IMR-90 (cell line): ENCODE measurements at regions not wholly inside any gene's neighbourhood (a gene's known extent, or its start where the extent isn't known, plus 50 kb on each side); places are given as distances from the start of the nearest gene placed in this dataset.

Experiments used
- ATAC-seq: fragments of 200-7000 bp; cut with Tn5 transposase; 2 replicates; pipeline ENCODE4 v1.9.1; 2020; ENCODE audit warnings: low read depth, mild to moderate bottlenecking, moderate library complexity
- BruUV-seq: library from RNA; stranded (reverse); fragments of 400-500 nt; replicated peaks from 2 replicates; lab custom pipeline; 2021; lab: Mats Ljungman, UMichigan
- CTCF ChIA-PET: fragments of 300-600 bp; formaldehyde crosslinking; extraction: SDS; loops from one replicate; lab custom pipeline; 2021; ENCODE audit warnings: antibody characterized with exemption; lab: Yijun Ruan, JAX
- POLR2A ChIA-PET: fragments of 300-600 bp; sonication (Branson Sonifier 250); formaldehyde crosslinking; loops from one replicate; lab custom pipeline; 2022; ENCODE audit warnings: antibody characterized with exemption; ENCODE audit not compliant: unreplicated experiment; lab: Charles Lee
- DNase-seq: peaks from one replicate; pipeline ENCODE4 v3.0.0; 2013
- H2AFZ ChIP-seq: replicated peaks from 2 replicates; pipeline ENCODE3; 2013; ENCODE audit warnings: low read length, mild to moderate bottlenecking; ENCODE audit not compliant: poor library complexity
- H2AK5ac ChIP-seq: 2 replicates; pipeline ENCODE4 v1.6.1; 2013; ENCODE audit warnings: low read depth, low read length, inconsistent platforms
- H2AK9ac ChIP-seq: replicated peaks from 2 replicates; pipeline ENCODE3; 2013; ENCODE audit warnings: mild to moderate bottlenecking, low read depth, low read length, moderate library complexity; ENCODE audit not compliant: poor library complexity
- H2BK120ac ChIP-seq: 2 replicates; pipeline ENCODE4 v1.6.1; 2013; ENCODE audit warnings: low read depth, low read length, inconsistent platforms
- H2BK15ac ChIP-seq: 3 replicates; pipeline ENCODE4 v1.6.1; 2013; ENCODE audit warnings: low read depth, low read length, inconsistent platforms
- H2BK20ac ChIP-seq: 2 replicates; pipeline ENCODE4 v1.6.1; 2013; ENCODE audit warnings: low read depth, mild to moderate bottlenecking, inconsistent platforms, low read length, moderate library complexity
- H2BK5ac ChIP-seq: 2 replicates; pipeline ENCODE4 v1.6.1; 2013; ENCODE audit warnings: mild to moderate bottlenecking, low read depth, low read length, inconsistent platforms; ENCODE audit not compliant: poor library complexity, severe bottlenecking
- H3K14ac ChIP-seq: replicated peaks from 2 replicates; pipeline ENCODE4 v1.6.1; 2013; ENCODE audit warnings: low read depth, low read length, inconsistent platforms
- H3K18ac ChIP-seq: 2 replicates; pipeline ENCODE4 v1.6.1; 2013; ENCODE audit warnings: low read depth, low read length, control low read depth
- H3K23ac ChIP-seq: 2 replicates; pipeline ENCODE4 v1.6.1; 2013; ENCODE audit warnings: low read depth, low read length, inconsistent platforms
- H3K27ac ChIP-seq: 2 replicates; pipeline ENCODE4 v1.5.1; 2013; ENCODE audit warnings: mild to moderate bottlenecking, control low read depth, low read length; ENCODE audit not compliant: insufficient read depth
- H3K27me3 ChIP-seq: 2 replicates; pipeline ENCODE4 v1.6.1; 2013; ENCODE audit warnings: low read length; ENCODE audit not compliant: control insufficient read depth, insufficient read depth
- H3K36me3 ChIP-seq: 2 replicates; pipeline ENCODE4 v1.6.1; 2013; ENCODE audit warnings: low read length, mixed read lengths; ENCODE audit not compliant: control insufficient read depth, insufficient read depth
- H3K4ac ChIP-seq: 2 replicates; pipeline ENCODE4 v1.6.1; 2013; ENCODE audit warnings: low read depth, low read length, inconsistent platforms
- H3K4me1 ChIP-seq: 2 replicates; pipeline ENCODE4 v1.6.1; 2013; ENCODE audit warnings: low read length, mixed read lengths; ENCODE audit not compliant: control insufficient read depth, insufficient read depth
- H3K4me2 ChIP-seq: 2 replicates; pipeline ENCODE4 v1.6.1; 2013; ENCODE audit warnings: low read depth, mild to moderate bottlenecking, control low read depth, low read length, moderate library complexity
- H3K4me3 ChIP-seq: 2 replicates; pipeline ENCODE4 v1.5.1; 2013; ENCODE audit warnings: low read depth, mild to moderate bottlenecking, control low read depth, low read length, moderate library complexity; ENCODE audit not compliant: insufficient read depth
- H3K56ac ChIP-seq: 2 replicates; pipeline ENCODE4 v1.6.1; 2013; ENCODE audit warnings: low read length, inconsistent platforms; ENCODE audit not compliant: insufficient read depth; ENCODE audit errors: extremely low read depth
- H3K79me1 ChIP-seq, 2 experiments: 2 replicates each; pipeline ENCODE4 v1.6.1; 2013; ENCODE audit warnings: low read length in 2 of 2, inconsistent platforms in 1 of 2, low read depth in 1 of 2
- H3K9ac ChIP-seq: 2 replicates; pipeline ENCODE4 v1.6.1; 2013; ENCODE audit warnings: low read depth, low read length, control low read depth
- H3K9me1 ChIP-seq: 2 replicates; pipeline ENCODE4 v1.6.1; 2013; ENCODE audit warnings: low read length, inconsistent platforms; ENCODE audit not compliant: insufficient read depth
- H3K9me3 ChIP-seq: 2 replicates; pipeline ENCODE4 v1.6.1; 2013; ENCODE audit warnings: low read length; ENCODE audit not compliant: control insufficient read depth, insufficient read depth
- H4K20me1 ChIP-seq: 2 replicates; pipeline ENCODE4 v1.6.1; 2013; ENCODE audit warnings: low read length, inconsistent platforms; ENCODE audit not compliant: insufficient read depth
- H4K5ac ChIP-seq: 2 replicates; pipeline ENCODE4 v1.6.1; 2013; ENCODE audit warnings: mild to moderate bottlenecking, low read depth, low read length, control low read depth
- H4K8ac ChIP-seq, 2 experiments: 2 replicates each; pipeline ENCODE4 v1.6.1; 2013; ENCODE audit warnings: low read depth in 2 of 2, low read length in 2 of 2, control low read depth in 1 of 2, inconsistent platforms in 1 of 2
- H4K91ac ChIP-seq: 2 replicates; pipeline ENCODE4 v1.6.1; 2013; ENCODE audit warnings: low read depth, low read length, inconsistent platforms; ENCODE audit not compliant: insufficient read depth
- CEBPB ChIP-seq: IDR thresholded peaks from 2 replicates; pipeline ENCODE4 v1.6.1; 2012; ENCODE audit warnings: low read depth, low read length, improper control_type of control experiment
- FOS ChIP-seq: fragments of 150-350 bp; IDR thresholded peaks from 2 replicates; pipeline ENCODE4 v1.6.1; 2016; ENCODE audit warnings: low read depth, low read length
- MAFK ChIP-seq: IDR thresholded peaks from 2 replicates; pipeline ENCODE4 v1.6.1; 2012; ENCODE audit warnings: low read depth, low read length, improper control_type of control experiment
- MAZ ChIP-seq: IDR thresholded peaks from 2 replicates; pipeline ENCODE4 v1.6.1; 2012; ENCODE audit warnings: low read depth, mild to moderate bottlenecking, low read length, improper control_type of control experiment, moderate library complexity, borderline replicate concordance
- MXI1 ChIP-seq: IDR thresholded peaks from 2 replicates; pipeline ENCODE4 v1.6.1; 2012; ENCODE audit warnings: low read depth, mild to moderate bottlenecking, low read length, moderate library complexity, borderline replicate concordance
- POLR2A ChIP-seq: IDR thresholded peaks from 2 replicates; pipeline ENCODE4 v1.6.1; 2012; ENCODE audit warnings: mild to moderate bottlenecking, low read depth, low read length
- RAD21 ChIP-seq: IDR thresholded peaks from 2 replicates; pipeline ENCODE4 v1.6.1; 2012; ENCODE audit warnings: low read length, improper control_type of control experiment
- RCOR1 ChIP-seq: IDR thresholded peaks from 2 replicates; pipeline ENCODE4 v1.6.1; 2012; ENCODE audit warnings: mild to moderate bottlenecking, low read length, improper control_type of control experiment; ENCODE audit not compliant: insufficient replicate concordance
- WGBS, 2 experiments: methylation state at CpG; one replicate each; pipeline versions ENCODE4 v1.1.5 to v1.1.7; 2013; ENCODE audit warnings: missing lambda C conversion rate in 2 of 2; ENCODE audit not compliant: insufficient read length in 1 of 2; ENCODE audit errors: extremely low coverage in 2 of 2; 5-methylcytosine and 5-hydroxymethylcytosine counted together
- dilution Hi-C: fragments of 300-500 bp; cut with HindIII; formaldehyde crosslinking; loops from one replicate; pipeline ENCODE4 v1.14.3; 2018; ENCODE audit warnings: low sequenced_read_pairs; ENCODE audit not compliant: unreplicated experiment
- in situ Hi-C: fragments of 300-500 bp; cut with MboI; formaldehyde crosslinking; loops from 3 replicates; pipeline ENCODE4 v1.14.3; 2019; ENCODE audit warnings: low sequenced_read_pairs, inconsistent platforms, mixed read lengths
- intact Hi-C: fragments of 100-400 bp; cut with micrococcal nuclease; formaldehyde crosslinking; loops from 2 replicates; pipeline ENCODE4 v1.10.0; 2022
- TF ChIP-seq, protein P1 (sequence below): conservative IDR thresholded peaks from 2 replicates; pipeline ENCODE4 v1.5.1; 2012; ENCODE audit warnings: mild to moderate bottlenecking, low read depth, low read length, improper control_type of control experiment

DNA sequence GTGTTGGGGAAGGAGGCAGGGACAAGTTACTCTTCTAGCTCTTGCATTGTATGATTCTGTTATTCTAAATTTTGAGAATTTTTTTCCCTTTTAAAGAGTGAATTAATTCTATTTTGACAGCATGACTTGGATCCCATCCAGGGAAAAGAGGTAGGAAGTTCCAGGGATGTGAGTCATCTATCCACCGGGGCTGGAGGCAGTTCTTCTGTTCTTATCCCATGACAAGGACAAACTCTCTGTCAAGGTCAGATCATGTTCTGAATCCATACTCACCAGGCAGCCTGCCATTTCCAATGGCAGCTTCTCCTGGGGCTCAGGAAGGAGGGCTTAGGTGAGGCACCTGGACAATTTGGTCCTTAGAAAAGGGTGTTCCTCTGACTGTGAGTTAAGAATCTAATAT, 132.0 kb upstream of the MED14 start:
- Histone ChIP-seq H3K27me3 (no peaks in the 10 kb centered on the region; the same call in 1 of the 2 replicates), H4K5ac (no peak overlapping the region), H2BK120ac (no peak overlapping the region; the same call in 1 of the 2 replicates), H3K9ac (no peak overlapping the region), H2AK9ac (no peak overlapping the region), H2BK5ac (no peak overlapping the region), H3K4me1 (no peaks in the 10 kb centered on the region; the same call in 1 of the 2 replicates), H3K79me1 (no peaks in the 10 kb centered on the region), H3K56ac (no peak overlapping the region), H2BK15ac (peak overlapping the region; percentile 67; the same call in 1 of the 3 replicates), H3K9me1 (no peaks in the 10 kb centered on the region), H2AFZ (no peak overlapping the region), H3K23ac (no peak overlapping the region), H3K4me3 (no peak overlapping the region), H4K8ac (0 out of 4 replicates have a peak overlapping the region, but pooled peaks of 1 of the 2 experiments have one; percentile 8), H2BK20ac (peak overlapping the region; percentile 27; the same call in 1 of the 2 replicates), H4K20me1 (no peaks in the 10 kb centered on the region), H3K36me3 (no peaks in the 10 kb centered on the region), H3K4ac (0 out of 2 replicates have a peak overlapping the region, but pooled peaks have one; percentile 26), H3K14ac (no peak overlapping the region), H4K91ac (no peak overlapping the region), H3K9me3 (no peaks in the 10 kb centered on the region), H3K4me2 (no peak overlapping the region), H3K18ac (no peak overlapping the region), H2AK5ac (no peak overlapping the region), H3K27ac (no peak overlapping the region)
- WGBS, 2 experiments = no CpG with 5 or more reads among the region's 1 CpG
- DNase-seq (peak; percentile 39), ATAC-seq (no peak)
- TF ChIP-seq FOS (no peak), MAFK (no peak), RAD21 (no peak), CEBPB (no peak), MAZ (no peak), POLR2A (no peak), RCOR1 (no peak), MXI1 (no peak)
- TF ChIP-seq, protein P1, sequence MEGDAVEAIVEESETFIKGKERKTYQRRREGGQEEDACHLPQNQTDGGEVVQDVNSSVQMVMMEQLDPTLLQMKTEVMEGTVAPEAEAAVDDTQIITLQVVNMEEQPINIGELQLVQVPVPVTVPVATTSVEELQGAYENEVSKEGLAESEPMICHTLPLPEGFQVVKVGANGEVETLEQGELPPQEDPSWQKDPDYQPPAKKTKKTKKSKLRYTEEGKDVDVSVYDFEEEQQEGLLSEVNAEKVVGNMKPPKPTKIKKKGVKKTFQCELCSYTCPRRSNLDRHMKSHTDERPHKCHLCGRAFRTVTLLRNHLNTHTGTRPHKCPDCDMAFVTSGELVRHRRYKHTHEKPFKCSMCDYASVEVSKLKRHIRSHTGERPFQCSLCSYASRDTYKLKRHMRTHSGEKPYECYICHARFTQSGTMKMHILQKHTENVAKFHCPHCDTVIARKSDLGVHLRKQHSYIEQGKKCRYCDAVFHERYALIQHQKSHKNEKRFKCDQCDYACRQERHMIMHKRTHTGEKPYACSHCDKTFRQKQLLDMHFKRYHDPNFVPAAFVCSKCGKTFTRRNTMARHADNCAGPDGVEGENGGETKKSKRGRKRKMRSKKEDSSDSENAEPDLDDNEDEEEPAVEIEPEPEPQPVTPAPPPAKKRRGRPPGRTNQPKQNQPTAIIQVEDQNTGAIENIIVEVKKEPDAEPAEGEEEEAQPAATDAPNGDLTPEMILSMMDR = no peak
- no TSS peak for BruUV-seq
- in situ Hi-C loops (no loop called here), dilution Hi-C loops (no loop called here), intact Hi-C loops (no loop called here)
- ChIA-PET POLR2A (no interaction called here), CTCF (interaction anchor here (1.4 kb wide), 1 partner anchor 11 kb away, joined by 6 read pairs; no protein-coding TSS in a partner anchor)
